HUES6 (cell line): ENCODE measurements at regions not wholly inside any gene's neighbourhood (a gene's known extent, or its start where the extent isn't known, plus 50 kb on each side); places are given as distances from the start of the nearest gene placed in this dataset.
"Not testable (repeated sequence)": the region's sequence is repeated elsewhere in the genome, so short reads cannot be mapped to it uniquely, and the experiment has no call there.

Experiments
- H3K27ac ChIP-seq: 2 replicates; pipeline ENCODE4 v1.7.0; 2013; ENCODE audit warnings: low read depth, mild to moderate bottlenecking, low read length, inconsistent platforms
- H3K27me3 ChIP-seq: 2 replicates; pipeline ENCODE4 v1.6.1; 2013; ENCODE audit warnings: low read length; ENCODE audit not compliant: control insufficient read depth, insufficient read depth
- H3K36me3 ChIP-seq: 2 replicates; pipeline ENCODE4 v1.6.1; 2013; ENCODE audit warnings: low read length; ENCODE audit not compliant: control insufficient read depth, insufficient read depth
- H3K4me1 ChIP-seq: 2 replicates; pipeline ENCODE4 v1.6.1; 2013; ENCODE audit warnings: low read length; ENCODE audit not compliant: control insufficient read depth, insufficient read depth
- H3K4me3 ChIP-seq: 2 replicates; pipeline ENCODE4 v1.5.1; 2013; ENCODE audit warnings: low read depth, low read length
- H3K9ac ChIP-seq: one replicate; pipeline ENCODE4 v1.6.1; 2013; ENCODE audit warnings: mild to moderate bottlenecking, low read length
- H3K9me3 ChIP-seq: 2 replicates; pipeline ENCODE4 v1.6.1; 2013; ENCODE audit warnings: low read depth, low read length; ENCODE audit not compliant: control insufficient read depth, insufficient read depth

- Histone ChIP-seq H3K36me3 (no peaks in the 10 kb centered on the region), H3K27ac (no peak overlapping the region), H3K4me3 (no peak overlapping the region), H3K9me3 (no peaks in the 10 kb centered on the region), H3K27me3 (no peaks in the 10 kb centered on the region), H3K4me1 (peaks cover 31% of the 10 kb centered on the region), H3K9ac (peak overlapping the region; percentile 7)
These were observed 50.4 kb downstream of the KATNIP start for GRCh38 chr16:27600381-27600780.

GRCh38 chr16:27602103-27602502 is 52.2 kb downstream of the KATNIP start:
- Histone ChIP-seq H3K9me3 (no peaks in the 10 kb centered on the region), H3K4me3 (no peak overlapping the region), H3K4me1 (peaks cover 31% of the 10 kb centered on the region), H3K36me3 (no peaks in the 10 kb centered on the region), H3K27me3 (no peaks in the 10 kb centered on the region), H3K27ac (no peak overlapping the region), H3K9ac (no peak overlapping the region)

- not testable (repeated sequence) for H3K27me3 ChIP-seq, H3K9me3 ChIP-seq, H3K4me3 ChIP-seq, H3K9ac ChIP-seq, H3K36me3 ChIP-seq, H3K27ac ChIP-seq
- H3K4me1 ChIP-seq = peaks cover 16% of the 10 kb centered on the region; the same call in 1 of the 2 replicates
These were observed 55.7 kb downstream of the KATNIP start for GRCh38 chr16:27605500-27606106.

GRCh38 chr16:27611340-27611739 is 61.4 kb downstream of the KATNIP start:
- H3K9me3 ChIP-seq = no peaks in the 10 kb centered on the region
- no peaks in the 10 kb centered on the region for H3K36me3 ChIP-seq
- H3K4me1 ChIP-seq = 0 out of 2 replicates have a peak, but pooled peaks cover 4% of the 10 kb centered on the region
- H3K27me3 ChIP-seq = no peaks in the 10 kb centered on the region
- no peak overlapping the region for H3K4me3 ChIP-seq
- H3K27ac ChIP-seq = no peak overlapping the region
- H3K9ac ChIP-seq = no peak overlapping the region

- Histone ChIP-seq H3K36me3 (no peaks in the 10 kb centered on the region), H3K4me3 (no peak overlapping the region), H3K9me3 (no peaks in the 10 kb centered on the region)
These were observed 63.4 kb downstream of the KATNIP start for GRCh38 chr16:27613238-27613791.

GRCh38 chr16:27617665-27618064 is 67.7 kb downstream of the KATNIP start:
- Histone ChIP-seq H3K9ac (no peak overlapping the region), H3K27ac (no peak overlapping the region), H3K4me1 (peaks cover 9% of the 10 kb centered on the region; the same call in 1 of the 2 replicates), H3K27me3 (no peaks in the 10 kb centered on the region), H3K36me3 (peaks cover 4% of the 10 kb centered on the region; the same call in 1 of the 2 replicates), H3K4me3 (no peak overlapping the region), H3K9me3 (0 out of 2 replicates have a peak, but pooled peaks cover 4% of the 10 kb centered on the region)

More at GRCh38 chr16:27613238-27613791, 63.4 kb downstream of the KATNIP start:
- peaks cover 4% of the 10 kb centered on the region; the same call in 1 of the 2 replicates for H3K4me1 ChIP-seq
- no peaks in the 10 kb centered on the region for H3K27me3 ChIP-seq
- H3K27ac ChIP-seq = no peak overlapping the region
- H3K9ac ChIP-seq = no peak overlapping the region

GRCh38 chr16:27618165-27618564 is 68.2 kb downstream of the KATNIP start:
- peaks cover 4% of the 10 kb centered on the region; the same call in 1 of the 2 replicates for H3K36me3 ChIP-seq
- no peaks in the 10 kb centered on the region for H3K27me3 ChIP-seq
- H3K4me3 ChIP-seq = no peak overlapping the region
- no peak overlapping the region for H3K27ac ChIP-seq
- H3K9ac ChIP-seq = no peak overlapping the region
- peaks cover 9% of the 10 kb centered on the region; the same call in 1 of the 2 replicates for H3K4me1 ChIP-seq
- 0 out of 2 replicates have a peak, but pooled peaks cover 4% of the 10 kb centered on the region for H3K9me3 ChIP-seq

GRCh38 chr16:27618606-27619327 is 68.8 kb downstream of the KATNIP start:
- Histone ChIP-seq H3K36me3 (peaks cover 4% of the 10 kb centered on the region; the same call in 1 of the 2 replicates), H3K27ac (no peak overlapping the region), H3K4me3 (no peak overlapping the region), H3K9me3 (0 out of 2 replicates have a peak, but pooled peaks cover 4% of the 10 kb centered on the region), H3K27me3 (no peaks in the 10 kb centered on the region), H3K9ac (no peak overlapping the region), H3K4me1 (peaks cover 9% of the 10 kb centered on the region; the same call in 1 of the 2 replicates)

- peaks cover 9% of the 10 kb centered on the region; the same call in 1 of the 2 replicates for H3K4me1 ChIP-seq
- no peaks in the 10 kb centered on the region for H3K27me3 ChIP-seq
- peaks cover 4% of the 10 kb centered on the region; the same call in 1 of the 2 replicates for H3K36me3 ChIP-seq
- H3K9me3 ChIP-seq = 0 out of 2 replicates have a peak, but pooled peaks cover 4% of the 10 kb centered on the region
- no peak overlapping the region for H3K4me3 ChIP-seq
- H3K27ac ChIP-seq = no peak overlapping the region
- H3K9ac ChIP-seq = no peak overlapping the region
These were observed 70.6 kb downstream of the KATNIP start for GRCh38 chr16:27620541-27620940.

- Histone ChIP-seq H3K36me3 (peaks cover 4% of the 10 kb centered on the region; the same call in 1 of the 2 replicates), H3K27ac (no peak overlapping the region), H3K9me3 (0 out of 2 replicates have a peak, but pooled peaks cover 4% of the 10 kb centered on the region), H3K27me3 (no peaks in the 10 kb centered on the region), H3K4me1 (no peaks in the 10 kb centered on the region), H3K9ac (no peak overlapping the region), H3K4me3 (no peak overlapping the region)
These were observed 74.5 kb downstream of the KATNIP start for GRCh38 chr16:27624154-27625049.
